GM19324 (cell line): ENCODE measurements at regions not wholly inside any gene's neighbourhood (a gene's known extent, or its start where the extent isn't known, plus 50 kb on each side); places are given as distances from the start of the nearest gene placed in this dataset.

Experiments used
- ATAC-seq: cut with Tn5 transposase; IDR thresholded peaks from one replicate; pipeline ENCODE4 v1.9.1; 2021; ENCODE audit warnings: mild to moderate bottlenecking, moderate library complexity; ENCODE audit not compliant: unreplicated experiment, low FRiP score

GRCh38 chr16:73852561-73852960 lies 444.1 kb upstream of the PSMD7 start:
- no peak for ATAC-seq

GRCh38 chr16:73848993-73849392 lies 447.6 kb upstream of the PSMD7 start:
- no peak for ATAC-seq

- no peak for ATAC-seq
These were observed 449.5 kb upstream of the PSMD7 start for GRCh38 chr16:73847090-73847489.

GRCh38 chr16:73846356-73846755 lies 450.3 kb upstream of the PSMD7 start:
- ATAC-seq, result no peak

GRCh38 chr16:73846007-73846330 lies 450.6 kb upstream of the PSMD7 start:
- no peak for ATAC-seq

- ATAC-seq, result no peak
These were observed 451.2 kb upstream of the PSMD7 start for GRCh38 chr16:73845238-73846006.

GRCh38 chr16:73840728-73841127 lies 455.9 kb upstream of the PSMD7 start:
- ATAC-seq, result no peak

- ATAC-seq, result no peak
These were observed 465.4 kb upstream of the PSMD7 start for GRCh38 chr16:73831220-73831619.

- no peak for ATAC-seq
These were observed 473.3 kb upstream of the PSMD7 start for GRCh38 chr16:73823205-73823849.

GRCh38 chr16:73817526-73818324 lies 478.9 kb upstream of the PSMD7 start:
- no peak for ATAC-seq

GRCh38 chr16:73813527-73813926 lies 483.1 kb upstream of the PSMD7 start:
- no peak for ATAC-seq

- ATAC-seq, result no peak
These were observed 492.2 kb upstream of the PSMD7 start for GRCh38 chr16:73804456-73804855.

GRCh38 chr16:73798471-73798870 lies 498.1 kb upstream of the PSMD7 start:
- ATAC-seq, result no peak

- no peak for ATAC-seq
These were observed 499.5 kb upstream of the PSMD7 start for GRCh38 chr16:73797115-73797514.

GRCh38 chr16:73796241-73796640 lies 500.4 kb upstream of the PSMD7 start:
- ATAC-seq, result no peak

GRCh38 chr16:73794994-73795393 lies 501.6 kb upstream of the PSMD7 start:
- ATAC-seq, result no peak

GRCh38 chr16:73793871-73794437 lies 502.7 kb upstream of the PSMD7 start:
- no peak for ATAC-seq

- no peak for ATAC-seq
These were observed 503.4 kb upstream of the PSMD7 start for GRCh38 chr16:73793260-73793659.

- no peak for ATAC-seq
These were observed 504.2 kb upstream of the PSMD7 start for GRCh38 chr16:73792199-73793020.

GRCh38 chr16:73781297-73781696 lies 515.3 kb upstream of the PSMD7 start:
- no peak for ATAC-seq
